ENCODE measurements at regions not wholly inside any gene's neighbourhood (a gene's known extent, or its start where the extent isn't known, plus 50 kb on each side); places are given as distances from the start of the nearest gene placed in this dataset.

DNA sequence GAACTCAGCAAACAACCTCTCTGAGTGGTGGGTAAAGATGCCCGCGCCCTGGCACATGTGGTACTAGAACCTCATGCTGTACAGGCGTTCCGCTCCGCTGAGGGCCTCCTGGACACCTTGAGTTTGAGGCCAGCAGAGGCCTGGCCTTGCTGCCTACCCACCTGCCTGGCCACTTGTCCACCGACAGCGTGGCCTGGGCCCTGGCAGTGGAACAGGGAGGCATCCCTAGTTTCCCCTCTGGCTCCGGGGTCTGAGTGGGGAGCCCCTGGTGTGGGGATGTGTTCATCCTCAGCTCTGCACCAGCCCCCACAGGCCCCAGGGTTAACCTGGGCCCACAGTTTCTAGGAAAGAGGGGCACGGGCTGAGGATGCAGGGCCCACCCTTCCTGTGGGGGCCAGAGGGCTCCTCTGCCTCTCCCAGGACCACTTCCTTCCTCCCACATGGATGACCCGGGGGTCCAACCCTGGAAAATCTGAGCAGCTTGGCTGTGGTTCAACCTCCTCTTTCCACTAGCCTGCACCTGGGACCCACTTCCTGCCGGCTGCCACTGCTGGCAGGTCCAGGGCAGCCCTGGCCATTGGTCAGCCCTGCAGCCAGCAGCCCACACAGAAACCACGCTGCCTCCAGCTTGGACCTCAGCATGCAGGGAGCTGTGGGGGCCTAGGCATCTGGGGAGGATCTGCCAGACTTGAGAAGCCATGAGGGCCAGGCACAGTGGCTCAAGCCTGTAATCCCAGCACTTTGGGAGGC is 53.3 kb upstream of the COL18A1 start:
- H3K9me3 Mint-ChIP-seq: no peaks in the 10 kb centered on the region
- peaks cover 7% of the 10 kb centered on the region for H3K27me3 Mint-ChIP-seq
- ATAC-seq (replicated peaks): no peak
- H3K36me3 Mint-ChIP-seq (ENCODE audit: low read depth): no peaks in the 10 kb centered on the region
- H3K4me1 Mint-ChIP-seq: no peaks in the 10 kb centered on the region
- H3K4me3 Mint-ChIP-seq: no peak overlapping the region
- no peak overlapping the region for H3K27ac Mint-ChIP-seq

DNA sequence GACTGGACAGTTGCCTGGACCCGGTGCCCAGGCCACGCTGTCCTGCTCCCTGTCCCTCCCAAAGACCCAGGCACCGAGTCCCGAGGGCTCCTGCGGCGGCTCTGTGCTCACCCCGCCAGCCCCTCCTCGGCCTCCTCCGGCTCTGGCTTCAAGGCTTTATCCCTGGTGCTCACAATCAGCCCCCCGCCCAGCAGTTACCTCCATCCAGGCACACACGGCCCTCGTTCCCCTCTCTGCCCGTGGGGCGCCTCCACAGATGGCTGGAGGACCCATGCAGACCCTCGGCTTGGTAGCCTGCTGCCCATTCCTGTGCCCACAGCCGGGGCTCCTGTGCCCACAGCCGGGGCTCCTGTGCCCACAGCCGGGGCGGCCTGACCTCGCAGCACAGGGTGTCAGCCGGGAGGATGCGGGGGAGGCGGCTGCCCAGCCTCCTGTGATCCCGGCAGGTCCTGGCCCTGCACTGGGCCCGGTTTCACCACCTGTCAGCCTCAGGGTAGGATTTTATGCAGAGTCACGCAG is 52.3 kb upstream of the COL18A1 start:
- Mint-ChIP-seq H3K27me3 (peaks cover 12% of the 10 kb centered on the region), H3K4me3 (no peak overlapping the region), H3K27ac (no peak overlapping the region), H3K4me1 (no peaks in the 10 kb centered on the region), H3K9me3 (no peaks in the 10 kb centered on the region), H3K36me3 (ENCODE audit: low read depth) (no peaks in the 10 kb centered on the region)
- ATAC-seq (replicated peaks): no peak

DNA sequence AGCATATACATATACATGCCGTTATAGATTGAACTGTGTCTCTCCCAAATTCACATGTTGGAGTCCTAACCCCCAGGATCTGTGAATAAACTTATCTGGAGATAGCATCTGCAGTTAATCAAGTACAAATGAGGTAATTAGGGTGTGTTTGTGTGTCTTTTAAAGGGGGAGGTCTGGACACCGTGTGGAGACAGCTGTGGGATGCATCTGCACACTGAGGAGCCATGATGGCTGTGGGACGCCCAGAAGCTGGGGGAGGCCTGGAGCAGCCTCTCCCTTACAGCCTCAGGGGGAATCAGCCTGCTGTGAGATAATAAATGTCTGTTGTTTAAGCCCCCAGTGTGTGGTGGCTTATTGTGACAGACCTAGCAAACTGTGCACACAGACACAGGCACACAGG is 51.8 kb upstream of the COL18A1 start:
- H3K9me3 Mint-ChIP-seq: no peaks in the 10 kb centered on the region
- no peak overlapping the region for H3K27ac Mint-ChIP-seq
- ATAC-seq (replicated peaks): no peak
- H3K27me3 Mint-ChIP-seq: peaks cover 12% of the 10 kb centered on the region
- no peak overlapping the region for H3K4me3 Mint-ChIP-seq
- H3K36me3 Mint-ChIP-seq (ENCODE audit: low read depth): no peaks in the 10 kb centered on the region
- no peaks in the 10 kb centered on the region for H3K4me1 Mint-ChIP-seq

DNA sequence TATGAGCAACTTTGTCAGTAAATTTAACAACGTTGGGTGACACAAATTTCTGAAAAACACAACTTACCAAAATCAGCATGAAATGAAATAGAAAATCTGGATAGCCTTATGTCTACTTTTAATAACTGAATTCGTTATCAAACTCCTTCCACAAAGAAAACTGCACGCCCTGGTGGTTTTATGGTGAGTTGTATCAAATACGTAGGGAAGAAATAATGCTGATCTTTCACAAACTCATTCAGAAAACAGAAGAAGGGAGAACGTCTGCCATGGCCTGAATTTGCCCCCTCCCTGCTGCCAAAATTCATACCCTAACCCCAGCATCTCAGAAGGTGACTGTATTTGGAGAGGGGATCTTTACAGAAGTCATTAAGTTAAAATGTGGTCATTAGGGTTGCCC is 50.0 kb upstream of the COL18A1 start:
- no peaks in the 10 kb centered on the region for H3K9me3 Mint-ChIP-seq
- no peak overlapping the region for H3K4me3 Mint-ChIP-seq
- no peak for ATAC-seq (replicated peaks)
- H3K36me3 Mint-ChIP-seq (ENCODE audit: low read depth): no peaks in the 10 kb centered on the region
- no peak overlapping the region for H3K27ac Mint-ChIP-seq
- H3K4me1 Mint-ChIP-seq: no peaks in the 10 kb centered on the region
- H3K27me3 Mint-ChIP-seq: peaks cover 12% of the 10 kb centered on the region

Measured in activated T-helper 17 cell treated with anti-CD3 and anti-CD28 coated beads, Interleukin-2, amount 50 U/mL, for 72 hours (primary cell).